GM21737 (cell line): ENCODE measurements at regions not wholly inside any gene's neighbourhood (a gene's known extent, or its start where the extent isn't known, plus 50 kb on each side); places are given as distances from the start of the nearest gene placed in this dataset.
A peak's percentile ranks its signal among the peaks of the same experiment; 100 is the strongest.
"Not testable (repeated sequence)": the region's sequence is repeated elsewhere in the genome, so short reads cannot be mapped to it uniquely, and the experiment has no call there.

Experiments
- ATAC-seq: cut with Tn5 transposase; IDR thresholded peaks from one replicate; pipeline ENCODE4 v1.9.1; 2021; ENCODE audit warnings: mild to moderate bottlenecking, moderate library complexity; ENCODE audit not compliant: unreplicated experiment

- no peak for ATAC-seq
Observed at GRCh38 chr11:121358760-121359159, 66.2 kb downstream of the SC5D start.

- ATAC-seq = no peak
Observed at GRCh38 chr11:121359591-121359990, 67.0 kb downstream of the SC5D start.

- ATAC-seq = not testable (repeated sequence)
Observed at GRCh38 chr11:121362955-121363354, 70.4 kb downstream of the SC5D start.

GRCh38 chr11:121365304-121365703, 72.7 kb downstream of the SC5D start:
- ATAC-seq = no peak

- no peak for ATAC-seq
Observed at GRCh38 chr11:121366038-121366437, 73.5 kb downstream of the SC5D start.

GRCh38 chr11:121367001-121367843, 74.7 kb downstream of the SC5D start:
- peak; percentile 87 for ATAC-seq

- ATAC-seq = no peak
Observed at GRCh38 chr11:121367844-121368225, 75.3 kb downstream of the SC5D start.

- no peak for ATAC-seq
Observed at GRCh38 chr11:121368364-121369240, 76.0 kb downstream of the SC5D start.

GRCh38 chr11:121369366-121369765, 76.8 kb downstream of the SC5D start:
- ATAC-seq = no peak

GRCh38 chr11:121372028-121372427, 79.5 kb downstream of the SC5D start:
- no peak for ATAC-seq

- peak; percentile 70 for ATAC-seq
Observed at GRCh38 chr11:121372671-121373429, 79.3 kb upstream of the SORL1 start.

GRCh38 chr11:121374286-121374985, 77.7 kb upstream of the SORL1 start:
- ATAC-seq = no peak

- ATAC-seq = no peak
Observed at GRCh38 chr11:121376130-121376529, 76.0 kb upstream of the SORL1 start.

- not testable (repeated sequence) for ATAC-seq
Observed at GRCh38 chr11:121379145-121379810, 72.8 kb upstream of the SORL1 start.

- no peak for ATAC-seq
Observed at GRCh38 chr11:121383716-121384115, 68.4 kb upstream of the SORL1 start.

GRCh38 chr11:121385688-121386087, 66.4 kb upstream of the SORL1 start:
- ATAC-seq = no peak
